ENCODE measurements at regions not wholly inside any gene's neighbourhood (a gene's known extent, or its start where the extent isn't known, plus 50 kb on each side); places are given as distances from the start of the nearest gene placed in this dataset.

- DNase-seq = no peak
These were observed 312.8 kb upstream of the SMIM31 start for GRCh38 chr4:164441109-164441508.

- peak; percentile 2 to 23 for DNase-seq
These were observed 311.8 kb upstream of the SMIM31 start for GRCh38 chr4:164442180-164442579.

- DNase-seq = no peak
These were observed 307.4 kb upstream of the SMIM31 start for GRCh38 chr4:164446516-164446915.

GRCh38 chr4:164461901-164462300 lies 292.0 kb upstream of the SMIM31 start:
- DNase-seq = no peak

- DNase-seq = no peak
These were observed 291.5 kb upstream of the SMIM31 start for GRCh38 chr4:164462471-164462870.

- DNase-seq = no peak
These were observed 289.6 kb upstream of the SMIM31 start for GRCh38 chr4:164464313-164464712.

- no peak for DNase-seq
These were observed 286.4 kb upstream of the SMIM31 start for GRCh38 chr4:164467493-164467892.

- no peak for DNase-seq
These were observed 272.4 kb upstream of the SMIM31 start for GRCh38 chr4:164481306-164482091.

GRCh38 chr4:164482092-164482404 lies 271.9 kb upstream of the SMIM31 start:
- DNase-seq = no peak

GRCh38 chr4:164482758-164483157 lies 271.2 kb upstream of the SMIM31 start:
- DNase-seq = no peak

GRCh38 chr4:164483711-164484110 lies 270.2 kb upstream of the SMIM31 start:
- DNase-seq = no peak

- no peak for DNase-seq
These were observed 269.4 kb upstream of the SMIM31 start for GRCh38 chr4:164484551-164484950.

GRCh38 chr4:164485136-164485535 lies 268.8 kb upstream of the SMIM31 start:
- DNase-seq = no peak

- no peak for DNase-seq
These were observed 265.8 kb upstream of the SMIM31 start for GRCh38 chr4:164488114-164488513.

- DNase-seq = no peak
These were observed 252.9 kb upstream of the SMIM31 start for GRCh38 chr4:164501074-164501473.

- no peak for DNase-seq
These were observed 250.1 kb upstream of the SMIM31 start for GRCh38 chr4:164503874-164504273.

- no peak for DNase-seq
These were observed 245.8 kb upstream of the SMIM31 start for GRCh38 chr4:164508097-164508496.

GRCh38 chr4:164508771-164509170 lies 245.2 kb upstream of the SMIM31 start:
- DNase-seq = no peak

- DNase-seq = no peak
These were observed 244.0 kb upstream of the SMIM31 start for GRCh38 chr4:164509951-164510350.

GRCh38 chr4:164512124-164512523 lies 241.8 kb upstream of the SMIM31 start:
- no peak for DNase-seq

GRCh38 chr4:164514765-164515164 lies 239.2 kb upstream of the SMIM31 start:
- DNase-seq = peak in 1 of 2 experiments; percentile 3

- DNase-seq = no peak
These were observed 229.1 kb upstream of the SMIM31 start for GRCh38 chr4:164524789-164525188.

GRCh38 chr4:164526933-164527583 lies 226.9 kb upstream of the SMIM31 start:
- DNase-seq = no peak

GRCh38 chr4:164529058-164529457 lies 224.9 kb upstream of the SMIM31 start:
- no peak for DNase-seq

- DNase-seq = no peak
These were observed 224.4 kb upstream of the SMIM31 start for GRCh38 chr4:164529486-164529885.

Measured in NCI-H526 (cell line).